NB4 (cell line): ENCODE measurements at regions not wholly inside any gene's neighbourhood (a gene's known extent, or its start where the extent isn't known, plus 50 kb on each side); places are given as distances from the start of the nearest gene placed in this dataset.
"Not testable (repeated sequence)": the region's sequence is repeated elsewhere in the genome, so short reads cannot be mapped to it uniquely, and the experiment has no call there.

ENCODE experiments used
- POLR2A ChIP-seq: IDR thresholded peaks from 2 replicates; pipeline ENCODE4 v1.6.1; 2011; ENCODE audit warnings: mild to moderate bottlenecking; ENCODE audit not compliant: insufficient read length; ENCODE audit errors: extremely low read depth
- TF ChIP-seq, protein P1 (sequence below): IDR thresholded peaks from one replicate; pipeline ENCODE4 v1.5.1; 2012; ENCODE audit warnings: low read depth, low read length
- TF ChIP-seq, protein P2 (sequence below): IDR thresholded peaks from 2 replicates; pipeline ENCODE4 v1.6.1; 2011; ENCODE audit warnings: low read depth, low read length

DNA sequence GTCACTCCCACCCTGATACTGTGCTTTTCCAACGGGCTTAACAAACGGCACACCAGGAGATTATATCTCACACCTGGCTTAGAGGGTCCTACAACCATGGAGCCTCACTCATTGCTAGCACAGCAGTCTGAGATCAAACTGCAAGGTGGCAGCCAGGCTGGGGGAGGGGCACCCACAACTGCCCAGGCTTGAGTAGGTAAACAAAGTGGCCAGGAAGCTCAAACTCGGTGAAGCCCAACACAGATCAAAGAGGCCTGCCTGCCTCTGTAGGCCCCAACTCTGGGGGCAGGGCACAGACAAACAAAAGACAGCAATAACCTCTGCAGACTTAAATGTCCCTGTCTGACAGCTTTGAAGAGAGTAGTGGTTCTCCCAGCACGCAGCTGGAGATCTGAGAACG is 1022.6 kb downstream of the RAB28 start:
- TF ChIP-seq, protein P1, sequence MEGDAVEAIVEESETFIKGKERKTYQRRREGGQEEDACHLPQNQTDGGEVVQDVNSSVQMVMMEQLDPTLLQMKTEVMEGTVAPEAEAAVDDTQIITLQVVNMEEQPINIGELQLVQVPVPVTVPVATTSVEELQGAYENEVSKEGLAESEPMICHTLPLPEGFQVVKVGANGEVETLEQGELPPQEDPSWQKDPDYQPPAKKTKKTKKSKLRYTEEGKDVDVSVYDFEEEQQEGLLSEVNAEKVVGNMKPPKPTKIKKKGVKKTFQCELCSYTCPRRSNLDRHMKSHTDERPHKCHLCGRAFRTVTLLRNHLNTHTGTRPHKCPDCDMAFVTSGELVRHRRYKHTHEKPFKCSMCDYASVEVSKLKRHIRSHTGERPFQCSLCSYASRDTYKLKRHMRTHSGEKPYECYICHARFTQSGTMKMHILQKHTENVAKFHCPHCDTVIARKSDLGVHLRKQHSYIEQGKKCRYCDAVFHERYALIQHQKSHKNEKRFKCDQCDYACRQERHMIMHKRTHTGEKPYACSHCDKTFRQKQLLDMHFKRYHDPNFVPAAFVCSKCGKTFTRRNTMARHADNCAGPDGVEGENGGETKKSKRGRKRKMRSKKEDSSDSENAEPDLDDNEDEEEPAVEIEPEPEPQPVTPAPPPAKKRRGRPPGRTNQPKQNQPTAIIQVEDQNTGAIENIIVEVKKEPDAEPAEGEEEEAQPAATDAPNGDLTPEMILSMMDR = not testable (repeated sequence)
- TF ChIP-seq POLR2A = not testable (repeated sequence)
- TF ChIP-seq, protein P2, sequence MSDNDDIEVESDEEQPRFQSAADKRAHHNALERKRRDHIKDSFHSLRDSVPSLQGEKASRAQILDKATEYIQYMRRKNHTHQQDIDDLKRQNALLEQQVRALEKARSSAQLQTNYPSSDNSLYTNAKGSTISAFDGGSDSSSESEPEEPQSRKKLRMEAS = not testable (repeated sequence)
